A549 (cell line): ENCODE measurements at regions not wholly inside any gene's neighbourhood (a gene's known extent, or its start where the extent isn't known, plus 50 kb on each side); places are given as distances from the start of the nearest gene placed in this dataset.

ENCODE experiments used
- CBX8 ChIP-seq: fragments of 200-600 bp; sonication (generic); IDR thresholded peaks from 2 replicates; pipeline ENCODE4 v1.6.1; 2016
- JUN ChIP-seq, 2 experiments: fragments of >200 bp; sonication (Bioruptor Twin); formaldehyde crosslinking; IDR thresholded peaks; 2 replicates in 1 of 2; 3 replicates in 1 of 2; pipeline ENCODE4 v1.6.1; 2016 to 2017
- MYC ChIP-seq: IDR thresholded peaks from 2 replicates; pipeline ENCODE4 v1.6.1; 2012; ENCODE audit warnings: mild to moderate bottlenecking, inconsistent platforms, low read length, improper control_type of control experiment, borderline replicate concordance
- SMC3 ChIP-seq: fragments of >200 bp; sonication (Bioruptor Twin); formaldehyde crosslinking; IDR thresholded peaks from 3 replicates; pipeline ENCODE4 v1.6.1; 2018; ENCODE audit warnings: inconsistent platforms
- TF ChIP-seq, protein P1 (sequence below): fragments of 450-650 bp; IDR thresholded peaks from 2 replicates; pipeline ENCODE4 v1.6.1; 2014; ENCODE audit warnings: antibody characterized with exemption

DNA sequence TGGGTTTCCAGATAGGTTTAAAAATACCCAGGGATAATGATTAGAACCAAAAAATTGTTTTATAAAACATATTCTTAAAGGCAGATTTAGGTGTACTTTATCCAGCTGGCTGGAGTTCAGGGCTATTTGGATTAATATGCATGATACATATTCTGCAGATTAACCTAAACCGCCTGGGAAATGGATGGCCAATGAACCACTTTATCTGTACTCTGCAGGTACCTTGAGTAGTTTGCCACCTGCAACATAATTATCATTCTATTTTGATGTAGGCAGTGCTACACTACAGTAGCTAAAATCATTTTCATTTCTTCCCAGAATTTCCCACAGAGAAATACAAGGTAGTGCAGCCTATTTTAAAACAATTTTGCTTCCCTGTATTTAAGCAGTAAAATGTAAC is 683.2 kb upstream of the GNPDA2 start:
- TF ChIP-seq SMC3 (no peak), CBX8 (no peak), JUN (IDR thresholded peaks at IDR 0.05) (no peak), MYC (no peak)
- TF ChIP-seq, protein P1, sequence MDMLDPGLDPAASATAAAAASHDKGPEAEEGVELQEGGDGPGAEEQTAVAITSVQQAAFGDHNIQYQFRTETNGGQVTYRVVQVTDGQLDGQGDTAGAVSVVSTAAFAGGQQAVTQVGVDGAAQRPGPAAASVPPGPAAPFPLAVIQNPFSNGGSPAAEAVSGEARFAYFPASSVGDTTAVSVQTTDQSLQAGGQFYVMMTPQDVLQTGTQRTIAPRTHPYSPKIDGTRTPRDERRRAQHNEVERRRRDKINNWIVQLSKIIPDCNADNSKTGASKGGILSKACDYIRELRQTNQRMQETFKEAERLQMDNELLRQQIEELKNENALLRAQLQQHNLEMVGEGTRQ = no peak
